Endothelial cell (in vitro differentiated cells): ENCODE measurements at regions not wholly inside any gene's neighbourhood (a gene's known extent, or its start where the extent isn't known, plus 50 kb on each side); places are given as distances from the start of the nearest gene placed in this dataset.

ENCODE experiments used
- DNase-seq: peaks from one replicate; pipeline ENCODE4 v3.0.0; 2021; ENCODE audit warnings: low spot score
- H3K27ac Mint-ChIP-seq: one replicate; pipeline ENCODE4 v1.8.0; 2021; ENCODE audit warnings: mixed read lengths, inconsistent platforms; ENCODE audit not compliant: unreplicated experiment
- H3K27me3 Mint-ChIP-seq: one replicate; pipeline ENCODE4 v1.8.0; 2021; ENCODE audit warnings: mild to moderate bottlenecking, moderate library complexity, mixed read lengths, inconsistent platforms; ENCODE audit not compliant: unreplicated experiment
- H3K36me3 Mint-ChIP-seq: one replicate; pipeline ENCODE4 v1.8.0; 2021; ENCODE audit warnings: mild to moderate bottlenecking, low read depth, mixed read lengths, inconsistent platforms; ENCODE audit not compliant: unreplicated experiment
- H3K4me1 Mint-ChIP-seq: one replicate; pipeline ENCODE4 v1.8.0; 2021; ENCODE audit warnings: mild to moderate bottlenecking, mixed read lengths, inconsistent platforms; ENCODE audit not compliant: unreplicated experiment
- H3K4me3 Mint-ChIP-seq: one replicate; pipeline ENCODE4 v1.8.0; 2021; ENCODE audit warnings: mild to moderate bottlenecking, mixed read lengths, inconsistent platforms; ENCODE audit not compliant: unreplicated experiment
- H3K9me3 Mint-ChIP-seq: one replicate; pipeline ENCODE4 v1.8.0; 2021; ENCODE audit warnings: mixed read lengths, inconsistent platforms; ENCODE audit not compliant: unreplicated experiment
- TF ChIP-seq, protein P1 (sequence below): fragments of 200-600 bp; sonication (generic); IDR thresholded peaks from one replicate; pipeline ENCODE4 v1.5.0; 2021; ENCODE audit warnings: antibody characterized with exemption; ENCODE audit not compliant: unreplicated experiment

DNA sequence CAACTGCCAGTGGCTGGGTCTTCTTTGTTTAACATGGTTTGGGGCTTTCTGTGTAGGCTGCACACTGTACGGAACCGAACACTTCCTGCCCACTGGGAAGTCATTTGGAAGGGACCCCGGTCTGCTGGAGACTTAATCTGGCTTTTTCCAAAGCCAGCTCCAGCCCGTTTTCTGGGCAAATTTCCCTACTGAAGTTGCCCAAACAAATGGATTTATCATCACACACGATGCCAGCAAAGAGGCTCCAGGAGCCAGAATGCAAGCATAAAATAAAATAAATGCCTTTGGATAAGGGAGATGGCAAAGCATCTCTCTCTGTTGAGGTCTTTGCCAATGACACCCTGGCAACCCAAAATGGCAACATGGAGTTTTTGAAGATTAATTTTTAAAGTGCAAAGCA lies 259.9 kb upstream of the IRX3 start:
- Mint-ChIP-seq H3K9me3 (no peaks in the 10 kb centered on the region), H3K4me3 (no peak overlapping the region)
- no peak for DNase-seq

DNA sequence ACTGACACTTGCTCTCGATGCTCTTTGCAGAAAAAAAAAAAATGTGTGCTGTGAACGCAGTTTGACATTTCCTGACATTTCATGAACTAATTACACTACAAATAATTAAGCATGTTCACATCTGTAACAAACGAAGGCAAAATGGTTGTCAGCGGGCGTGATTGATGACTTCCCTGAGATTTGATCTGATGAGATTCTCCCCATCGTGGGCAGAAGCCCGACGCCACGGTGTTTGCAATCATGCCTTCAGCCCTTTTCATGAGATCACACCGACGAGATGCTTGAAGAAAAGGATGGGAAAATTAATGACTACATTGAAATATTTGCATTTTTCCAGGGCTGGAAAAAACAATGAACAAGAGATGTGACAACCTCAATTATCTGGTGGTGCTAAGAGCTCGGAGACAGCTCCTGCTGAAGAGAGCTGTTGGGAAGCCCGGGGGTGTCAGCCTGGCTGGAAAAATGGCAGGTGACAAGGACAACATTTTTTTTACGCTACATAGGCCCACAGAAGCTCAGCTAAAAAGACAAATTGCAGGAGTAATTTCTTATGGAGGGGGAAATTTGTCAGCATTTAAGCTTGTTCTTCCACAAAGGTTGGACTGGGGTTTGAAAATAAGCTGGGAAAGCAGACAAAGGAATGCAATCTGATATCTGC lies 259.4 kb upstream of the IRX3 start:
- H3K27me3 Mint-ChIP-seq, result peaks cover 2% of the 10 kb centered on the region
- H3K27ac Mint-ChIP-seq, result no peak overlapping the region
- no peak for DNase-seq
- H3K4me3 Mint-ChIP-seq, result no peak overlapping the region
- TF ChIP-seq, protein P1, sequence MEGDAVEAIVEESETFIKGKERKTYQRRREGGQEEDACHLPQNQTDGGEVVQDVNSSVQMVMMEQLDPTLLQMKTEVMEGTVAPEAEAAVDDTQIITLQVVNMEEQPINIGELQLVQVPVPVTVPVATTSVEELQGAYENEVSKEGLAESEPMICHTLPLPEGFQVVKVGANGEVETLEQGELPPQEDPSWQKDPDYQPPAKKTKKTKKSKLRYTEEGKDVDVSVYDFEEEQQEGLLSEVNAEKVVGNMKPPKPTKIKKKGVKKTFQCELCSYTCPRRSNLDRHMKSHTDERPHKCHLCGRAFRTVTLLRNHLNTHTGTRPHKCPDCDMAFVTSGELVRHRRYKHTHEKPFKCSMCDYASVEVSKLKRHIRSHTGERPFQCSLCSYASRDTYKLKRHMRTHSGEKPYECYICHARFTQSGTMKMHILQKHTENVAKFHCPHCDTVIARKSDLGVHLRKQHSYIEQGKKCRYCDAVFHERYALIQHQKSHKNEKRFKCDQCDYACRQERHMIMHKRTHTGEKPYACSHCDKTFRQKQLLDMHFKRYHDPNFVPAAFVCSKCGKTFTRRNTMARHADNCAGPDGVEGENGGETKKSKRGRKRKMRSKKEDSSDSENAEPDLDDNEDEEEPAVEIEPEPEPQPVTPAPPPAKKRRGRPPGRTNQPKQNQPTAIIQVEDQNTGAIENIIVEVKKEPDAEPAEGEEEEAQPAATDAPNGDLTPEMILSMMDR, result no peak
- no peaks in the 10 kb centered on the region for H3K4me1 Mint-ChIP-seq
- no peaks in the 10 kb centered on the region for H3K36me3 Mint-ChIP-seq
- no peaks in the 10 kb centered on the region for H3K9me3 Mint-ChIP-seq

More for the DNA sequence above, 259.9 kb upstream of the IRX3 start:
- Mint-ChIP-seq H3K4me1 (no peaks in the 10 kb centered on the region), H3K27me3 (peaks cover 2% of the 10 kb centered on the region), H3K36me3 (no peaks in the 10 kb centered on the region), H3K27ac (no peak overlapping the region)
- TF ChIP-seq, protein P1, result no peak

DNA sequence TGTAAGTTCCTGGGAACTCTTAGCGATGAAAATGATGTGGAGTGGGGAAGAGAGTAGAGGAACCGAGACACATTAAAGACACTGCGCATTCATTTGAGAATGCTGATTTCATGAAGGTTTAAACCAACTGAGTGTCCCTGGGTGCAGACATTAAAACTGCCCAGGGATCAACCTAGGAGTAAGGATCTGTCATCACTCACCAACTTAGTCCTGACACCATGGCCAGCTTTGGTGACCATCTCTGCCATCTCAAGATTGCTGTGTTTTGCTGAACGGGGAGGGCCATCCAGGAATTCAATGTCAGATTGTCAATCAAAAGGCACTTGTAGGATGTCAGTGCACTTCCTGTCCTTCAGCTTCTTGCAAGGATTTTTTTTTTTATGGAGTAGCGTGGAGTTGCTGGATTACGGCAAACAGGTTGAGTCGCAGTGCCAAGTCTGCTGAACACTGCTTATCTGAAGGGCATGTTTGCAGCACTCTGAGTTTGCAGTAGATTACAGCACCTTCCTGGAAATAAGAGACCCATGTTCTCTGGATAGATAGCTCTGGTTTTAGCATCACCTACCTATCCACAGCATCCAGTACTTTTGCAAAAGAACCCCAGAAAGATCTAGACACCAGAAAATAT lies 258.1 kb upstream of the IRX3 start:
- Mint-ChIP-seq H3K27me3 (peaks cover 2% of the 10 kb centered on the region), H3K27ac (no peak overlapping the region), H3K9me3 (no peaks in the 10 kb centered on the region), H3K4me3 (no peak overlapping the region), H3K36me3 (no peaks in the 10 kb centered on the region), H3K4me1 (no peaks in the 10 kb centered on the region)
- TF ChIP-seq, protein P1, result no peak
- no peak for DNase-seq

DNA sequence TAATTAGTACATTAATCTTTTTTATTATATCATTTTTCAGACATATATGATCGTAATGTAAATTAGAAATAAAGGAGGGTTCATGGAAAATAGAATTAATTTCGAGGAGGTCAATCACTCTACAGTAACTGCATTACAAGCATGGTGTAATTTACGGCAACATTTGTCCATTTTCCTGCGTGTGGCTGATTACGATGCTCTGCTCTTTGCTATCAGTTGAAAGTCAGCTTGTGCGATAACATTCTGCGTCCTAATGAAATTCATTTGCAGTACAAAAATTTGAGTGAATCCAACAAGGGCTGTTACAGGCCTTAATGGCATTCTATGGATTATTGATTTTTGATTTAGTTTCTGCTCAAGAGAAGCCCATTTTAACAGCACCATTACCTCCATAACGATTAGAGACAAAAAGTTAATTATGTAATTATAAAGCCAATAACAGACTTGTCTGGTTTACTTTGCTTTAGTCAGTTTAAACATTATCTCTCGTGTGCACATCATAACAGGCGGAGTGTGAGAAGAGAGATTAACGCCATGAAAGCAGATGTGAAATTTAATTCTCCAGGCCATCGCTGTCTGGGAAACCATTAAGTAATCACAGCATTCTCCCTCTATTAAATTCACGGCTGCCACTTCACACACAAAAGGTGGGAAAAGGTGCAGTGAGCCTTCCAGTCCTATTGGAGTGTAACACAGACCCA lies 256.4 kb upstream of the IRX3 start:
- no peaks in the 10 kb centered on the region for H3K36me3 Mint-ChIP-seq
- no peaks in the 10 kb centered on the region for H3K9me3 Mint-ChIP-seq
- no peak for DNase-seq
- no peaks in the 10 kb centered on the region for H3K4me1 Mint-ChIP-seq
- no peaks in the 10 kb centered on the region for H3K27me3 Mint-ChIP-seq
- H3K4me3 Mint-ChIP-seq, result no peak overlapping the region
- TF ChIP-seq, protein P1, result no peak
- H3K27ac Mint-ChIP-seq, result no peak overlapping the region
